K562 (cell line): ENCODE measurements at regions not wholly inside any gene's neighbourhood (a gene's known extent, or its start where the extent isn't known, plus 50 kb on each side); places are given as distances from the start of the nearest gene placed in this dataset.
A peak's percentile ranks its signal among the peaks of the same experiment; 100 is the strongest.

Experiments
- ARNT ChIP-seq, 2 experiments: fragments of 450-650 bp; IDR thresholded peaks; 2 replicates each; pipeline ENCODE4 v1.6.1; 2016; ENCODE audit warnings: mild to moderate bottlenecking in 1 of 2
- FOXM1 ChIP-seq, 2 experiments: fragments of 450-650 bp in 1 of 2; sonication (generic) in 1 of 2; formaldehyde crosslinking in 1 of 2; IDR thresholded peaks; 2 replicates each; pipeline versions ENCODE4 v1.6.1 to v1.9.0; 2017 to 2022; ENCODE audit warnings: low read depth in 2 of 2, mild to moderate bottlenecking in 2 of 2, missing genetic modification reagents in 1 of 2, moderate library complexity in 1 of 2
- HDAC1 ChIP-seq, 2 experiments: fragments of 450-650 bp; IDR thresholded peaks; 2 replicates each; pipeline ENCODE4 v1.6.1; 2016 to 2017; ENCODE audit warnings: inconsistent platforms in 1 of 2, mild to moderate bottlenecking in 1 of 2, moderate library complexity in 1 of 2
- KAT8 ChIP-seq: fragments of 450-650 bp; IDR thresholded peaks from 2 replicates; pipeline ENCODE4 v1.6.1; 2016; ENCODE audit warnings: low read depth, mild to moderate bottlenecking
- RFX1 ChIP-seq: fragments of 450-650 bp; IDR thresholded peaks from 2 replicates; pipeline ENCODE4 v1.6.1; 2016; ENCODE audit warnings: mild to moderate bottlenecking, moderate library complexity
- ZNF24 ChIP-seq: fragments of 450-650 bp; IDR thresholded peaks from 2 replicates; pipeline ENCODE4 v1.6.1; 2016
- TF ChIP-seq, protein P1 (sequence below), 2 experiments: fragments of 250-450 bp in 1 of 2; fragments of 450-650 bp in 1 of 2; sonication (Bioruptor Pico) in 1 of 2; IDR thresholded peaks; 2 replicates each; pipeline versions ENCODE4 v1.6.1 to v1.8.0; 2016 to 2021; ENCODE audit warnings: mild to moderate bottlenecking in 2 of 2, moderate library complexity in 2 of 2, missing compliant biosample characterization in 1 of 2, missing genetic modification characterization in 1 of 2
- TF ChIP-seq, protein P2 (sequence below): sonication (generic); formaldehyde crosslinking; IDR thresholded peaks from 2 replicates; pipeline ENCODE4 v1.8.0; 2022; ENCODE audit warnings: mild to moderate bottlenecking, low read depth, missing genetic modification reagents
- TF ChIP-seq, protein P3 (sequence below): fragments of 150-350 bp; IDR thresholded peaks from 2 replicates; pipeline ENCODE4 v1.6.1; 2014; ENCODE audit warnings: low read depth, mild to moderate bottlenecking, low read length, borderline replicate concordance
- TF ChIP-seq, protein P4 (sequence below): conservative IDR thresholded peaks from 2 replicates; pipeline ENCODE4 v1.6.1; 2011; ENCODE audit warnings: low read depth, mild to moderate bottlenecking, low read length; ENCODE audit not compliant: control insufficient read depth

DNA sequence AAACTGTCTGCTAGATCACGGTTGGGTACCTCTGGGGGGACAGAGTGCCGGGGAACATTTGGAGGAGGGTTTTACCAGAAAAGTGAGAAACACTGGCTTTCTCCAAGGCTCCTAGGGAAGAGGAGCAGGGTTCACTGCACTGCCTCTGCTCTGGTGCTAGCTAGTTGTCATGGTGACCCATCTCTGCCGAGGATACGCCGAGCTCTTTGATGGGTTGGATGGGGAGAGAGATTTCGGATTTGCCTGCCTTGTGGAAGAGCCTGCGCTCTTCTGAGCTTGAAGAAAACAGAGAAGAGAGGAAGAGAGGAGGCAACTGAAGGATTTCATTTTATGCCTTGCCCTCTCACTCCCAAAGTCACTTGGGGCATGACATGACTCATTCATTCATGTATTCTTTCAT is 92.1 kb downstream of the NAV1 start (continued):
- TF ChIP-seq FOXM1 (IDR thresholded peaks at IDR 0.05; ENCODE audit: low read depth) (no peak), FOXM1 (CRISPR knock-in tag; IDR thresholded peaks at IDR 0.05; ENCODE audit: low read depth) (no peak), ZNF24 (0 out of 2 replicates have a peak, but pooled peaks have one; percentile 18), HDAC1 (IDR thresholded peaks at IDR 0.05) (no peak), RFX1 (peak; percentile 80), KAT8 (no peak), ARNT (IDR thresholded peaks at IDR 0.05) (no peak)
- TF ChIP-seq, protein P1, sequence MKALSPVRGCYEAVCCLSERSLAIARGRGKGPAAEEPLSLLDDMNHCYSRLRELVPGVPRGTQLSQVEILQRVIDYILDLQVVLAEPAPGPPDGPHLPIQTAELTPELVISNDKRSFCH (CRISPR knock-in tag; IDR thresholded peaks at IDR 0.05): no peak
- TF ChIP-seq, protein P1 (tag; IDR thresholded peaks at IDR 0.05): no peak
- TF ChIP-seq, protein P2, sequence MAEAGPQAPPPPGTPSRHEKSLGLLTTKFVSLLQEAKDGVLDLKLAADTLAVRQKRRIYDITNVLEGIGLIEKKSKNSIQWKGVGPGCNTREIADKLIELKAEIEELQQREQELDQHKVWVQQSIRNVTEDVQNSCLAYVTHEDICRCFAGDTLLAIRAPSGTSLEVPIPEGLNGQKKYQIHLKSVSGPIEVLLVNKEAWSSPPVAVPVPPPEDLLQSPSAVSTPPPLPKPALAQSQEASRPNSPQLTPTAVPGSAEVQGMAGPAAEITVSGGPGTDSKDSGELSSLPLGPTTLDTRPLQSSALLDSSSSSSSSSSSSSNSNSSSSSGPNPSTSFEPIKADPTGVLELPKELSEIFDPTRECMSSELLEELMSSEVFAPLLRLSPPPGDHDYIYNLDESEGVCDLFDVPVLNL (CRISPR knock-in tag): no peak
- TF ChIP-seq, protein P3, sequence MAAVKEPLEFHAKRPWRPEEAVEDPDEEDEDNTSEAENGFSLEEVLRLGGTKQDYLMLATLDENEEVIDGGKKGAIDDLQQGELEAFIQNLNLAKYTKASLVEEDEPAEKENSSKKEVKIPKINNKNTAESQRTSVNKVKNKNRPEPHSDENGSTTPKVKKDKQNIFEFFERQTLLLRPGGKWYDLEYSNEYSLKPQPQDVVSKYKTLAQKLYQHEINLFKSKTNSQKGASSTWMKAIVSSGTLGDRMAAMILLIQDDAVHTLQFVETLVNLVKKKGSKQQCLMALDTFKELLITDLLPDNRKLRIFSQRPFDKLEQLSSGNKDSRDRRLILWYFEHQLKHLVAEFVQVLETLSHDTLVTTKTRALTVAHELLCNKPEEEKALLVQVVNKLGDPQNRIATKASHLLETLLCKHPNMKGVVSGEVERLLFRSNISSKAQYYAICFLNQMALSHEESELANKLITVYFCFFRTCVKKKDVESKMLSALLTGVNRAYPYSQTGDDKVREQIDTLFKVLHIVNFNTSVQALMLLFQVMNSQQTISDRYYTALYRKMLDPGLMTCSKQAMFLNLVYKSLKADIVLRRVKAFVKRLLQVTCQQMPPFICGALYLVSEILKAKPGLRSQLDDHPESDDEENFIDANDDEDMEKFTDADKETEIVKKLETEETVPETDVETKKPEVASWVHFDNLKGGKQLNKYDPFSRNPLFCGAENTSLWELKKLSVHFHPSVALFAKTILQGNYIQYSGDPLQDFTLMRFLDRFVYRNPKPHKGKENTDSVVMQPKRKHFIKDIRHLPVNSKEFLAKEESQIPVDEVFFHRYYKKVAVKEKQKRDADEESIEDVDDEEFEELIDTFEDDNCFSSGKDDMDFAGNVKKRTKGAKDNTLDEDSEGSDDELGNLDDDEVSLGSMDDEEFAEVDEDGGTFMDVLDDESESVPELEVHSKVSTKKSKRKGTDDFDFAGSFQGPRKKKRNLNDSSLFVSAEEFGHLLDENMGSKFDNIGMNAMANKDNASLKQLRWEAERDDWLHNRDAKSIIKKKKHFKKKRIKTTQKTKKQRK: no peak
- TF ChIP-seq, protein P4, sequence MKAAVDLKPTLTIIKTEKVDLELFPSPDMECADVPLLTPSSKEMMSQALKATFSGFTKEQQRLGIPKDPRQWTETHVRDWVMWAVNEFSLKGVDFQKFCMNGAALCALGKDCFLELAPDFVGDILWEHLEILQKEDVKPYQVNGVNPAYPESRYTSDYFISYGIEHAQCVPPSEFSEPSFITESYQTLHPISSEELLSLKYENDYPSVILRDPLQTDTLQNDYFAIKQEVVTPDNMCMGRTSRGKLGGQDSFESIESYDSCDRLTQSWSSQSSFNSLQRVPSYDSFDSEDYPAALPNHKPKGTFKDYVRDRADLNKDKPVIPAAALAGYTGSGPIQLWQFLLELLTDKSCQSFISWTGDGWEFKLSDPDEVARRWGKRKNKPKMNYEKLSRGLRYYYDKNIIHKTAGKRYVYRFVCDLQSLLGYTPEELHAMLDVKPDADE: no peak
